ENCODE measurements at regions not wholly inside any gene's neighbourhood (a gene's known extent, or its start where the extent isn't known, plus 50 kb on each side); places are given as distances from the start of the nearest gene placed in this dataset.

GRCh38 chr1:230565141-230565540 is 77.1 kb upstream of the COG2 start:
- DNase-seq = no peak
- no peak overlapping the region for H3K9ac ChIP-seq (ENCODE audit: insufficient read depth in 1 of 2, low read length in 2 of 2)
- H3K36me3 ChIP-seq (ENCODE audit: control insufficient read depth in 4 of 4, insufficient read depth in 4 of 4, low read length in 4 of 4) = no peaks in the 10 kb centered on the region
- H3K27ac ChIP-seq (ENCODE audit: low read depth in 1 of 2, low read length in 1 of 2) = no peak overlapping the region
- no peaks in the 10 kb centered on the region for H3K9me3 ChIP-seq (ENCODE audit: control insufficient read depth in 4 of 4, insufficient read depth in 3 of 4, low read length in 3 of 4)
- no peak for TF ChIP-seq CTCF (IDR thresholded peaks at IDR 0.05; ENCODE audit: control extremely low read depth, extremely low read depth)
- H3K27me3 ChIP-seq (ENCODE audit: control insufficient read depth in 3 of 3, insufficient read depth in 3 of 3, low read length in 2 of 3) = no peaks in the 10 kb centered on the region
- ATAC-seq (ENCODE audit: insufficient read depth, low FRiP score) = no peak
- WGBS, 2 donors = 87 to 94% methylated on average over 1 of the region's 1 CpG
- H3K4me1 ChIP-seq (ENCODE audit: control insufficient read depth in 5 of 5, insufficient read depth in 5 of 5, low read length in 5 of 5) = peaks cover 0 to 4% (median 0%) of the 10 kb centered on the region in 5 donors
- no peak overlapping the region for H3K4me3 ChIP-seq

GRCh38 chr1:230563591-230563990 is 78.7 kb upstream of the COG2 start:
- Histone ChIP-seq H3K27ac (ENCODE audit: low read depth in 1 of 2, low read length in 1 of 2) (no peak overlapping the region), H3K9me3 (ENCODE audit: control insufficient read depth in 4 of 4, insufficient read depth in 3 of 4, low read length in 3 of 4) (no peaks in the 10 kb centered on the region), H3K27me3 (ENCODE audit: control insufficient read depth in 3 of 3, insufficient read depth in 3 of 3, low read length in 2 of 3) (no peaks in the 10 kb centered on the region), H3K4me3 (no peak overlapping the region), H3K9ac (ENCODE audit: insufficient read depth in 1 of 2, low read length in 2 of 2) (no peak overlapping the region), H3K4me1 (ENCODE audit: control insufficient read depth in 5 of 5, insufficient read depth in 5 of 5, low read length in 5 of 5) (peaks cover 0 to 4% (median 0%) of the 10 kb centered on the region in 5 donors), H3K36me3 (ENCODE audit: control insufficient read depth in 4 of 4, insufficient read depth in 4 of 4, low read length in 4 of 4) (no peaks in the 10 kb centered on the region)
- WGBS, 2 donors = 67 to 71% methylated on average over 7 of the region's 7 CpGs
- DNase-seq (no peak), ATAC-seq (ENCODE audit: insufficient read depth, low FRiP score) (no peak)
- no peak for TF ChIP-seq CTCF (IDR thresholded peaks at IDR 0.05; ENCODE audit: control extremely low read depth, extremely low read depth)

- ATAC-seq (ENCODE audit: insufficient read depth, low FRiP score) (no peak), DNase-seq (no peak)
- no peaks in the 10 kb centered on the region for H3K36me3 ChIP-seq (ENCODE audit: control insufficient read depth in 4 of 4, insufficient read depth in 4 of 4, low read length in 4 of 4)
- H3K27me3 ChIP-seq (ENCODE audit: control insufficient read depth in 3 of 3, insufficient read depth in 3 of 3, low read length in 2 of 3) = peaks cover 0 to 3% (median 0%) of the 10 kb centered on the region in 3 donors
- H3K9me3 ChIP-seq (ENCODE audit: control insufficient read depth in 4 of 4, insufficient read depth in 3 of 4, low read length in 3 of 4) = no peaks in the 10 kb centered on the region
- H3K9ac ChIP-seq (ENCODE audit: insufficient read depth in 1 of 2, low read length in 2 of 2) = no peak overlapping the region
- WGBS, 2 donors = 87 to 91% methylated on average over 4 of the region's 4 CpGs
- no peak overlapping the region for H3K4me3 ChIP-seq
- no peak for TF ChIP-seq CTCF (IDR thresholded peaks at IDR 0.05; ENCODE audit: control extremely low read depth, extremely low read depth)
- peaks cover 0 to 4% (median 0%) of the 10 kb centered on the region in 5 donors for H3K4me1 ChIP-seq (ENCODE audit: control insufficient read depth in 5 of 5, insufficient read depth in 5 of 5, low read length in 5 of 5)
- no peak overlapping the region for H3K27ac ChIP-seq (ENCODE audit: low read depth in 1 of 2, low read length in 1 of 2)
Observed at GRCh38 chr1:230561570-230561969, 80.7 kb upstream of the COG2 start.

GRCh38 chr1:230558324-230558723 is 84.0 kb upstream of the COG2 start:
- Histone ChIP-seq H3K9ac (ENCODE audit: insufficient read depth in 1 of 2, low read length in 2 of 2) (no peak overlapping the region), H3K4me3 (no peak overlapping the region), H3K9me3 (ENCODE audit: control insufficient read depth in 4 of 4, insufficient read depth in 3 of 4, low read length in 3 of 4) (no peaks in the 10 kb centered on the region), H3K27me3 (ENCODE audit: control insufficient read depth in 3 of 3, insufficient read depth in 3 of 3, low read length in 2 of 3) (peaks cover 0 to 3% (median 0%) of the 10 kb centered on the region in 3 donors), H3K4me1 (ENCODE audit: control insufficient read depth in 5 of 5, insufficient read depth in 5 of 5, low read length in 5 of 5) (peaks cover 0 to 1% (median 0%) of the 10 kb centered on the region in 5 donors), H3K36me3 (ENCODE audit: control insufficient read depth in 4 of 4, insufficient read depth in 4 of 4, low read length in 4 of 4) (no peaks in the 10 kb centered on the region), H3K27ac (ENCODE audit: low read depth in 1 of 2, low read length in 1 of 2) (no peak overlapping the region)
- ATAC-seq (ENCODE audit: insufficient read depth, low FRiP score) (no peak), DNase-seq (no peak)
- no peak for TF ChIP-seq CTCF (IDR thresholded peaks at IDR 0.05; ENCODE audit: control extremely low read depth, extremely low read depth)
- WGBS, 2 donors = 82 to 93% methylated on average over 5 of the region's 5 CpGs
